Glutamatergic neuron (in vitro differentiated cells): ENCODE measurements at regions not wholly inside any gene's neighbourhood (a gene's known extent, or its start where the extent isn't known, plus 50 kb on each side); places are given as distances from the start of the nearest gene placed in this dataset.

Experiments used
- DNase-seq: peaks from one replicate; pipeline ENCODE4 v3.0.0; 2022
- H3K27ac Mint-ChIP-seq: one replicate; pipeline ENCODE4 v1.8.0; 2020; ENCODE audit warnings: mild to moderate bottlenecking, mixed read lengths, inconsistent platforms; ENCODE audit not compliant: unreplicated experiment
- H3K27me3 Mint-ChIP-seq: one replicate; pipeline ENCODE4 v1.8.0; 2020; ENCODE audit warnings: mild to moderate bottlenecking, moderate library complexity, mixed read lengths, inconsistent platforms; ENCODE audit not compliant: unreplicated experiment
- H3K36me3 Mint-ChIP-seq: one replicate; pipeline ENCODE4 v1.8.0; 2020; ENCODE audit warnings: mild to moderate bottlenecking, mixed read lengths, inconsistent platforms; ENCODE audit not compliant: unreplicated experiment
- H3K4me1 Mint-ChIP-seq: one replicate; pipeline ENCODE4 v1.8.0; 2020; ENCODE audit warnings: mild to moderate bottlenecking, low read depth, mixed read lengths, inconsistent platforms; ENCODE audit not compliant: unreplicated experiment
- H3K4me3 Mint-ChIP-seq: one replicate; pipeline ENCODE4 v1.8.0; 2020; ENCODE audit warnings: mild to moderate bottlenecking, mixed read lengths, inconsistent platforms; ENCODE audit not compliant: unreplicated experiment
- H3K9me3 Mint-ChIP-seq: one replicate; pipeline ENCODE4 v1.8.0; 2020; ENCODE audit warnings: mild to moderate bottlenecking, moderate library complexity, mixed read lengths, inconsistent platforms; ENCODE audit not compliant: unreplicated experiment
- TF ChIP-seq, protein P1 (sequence below): fragments of 200-600 bp; sonication (generic); IDR thresholded peaks from one replicate; pipeline ENCODE4 v1.5.0; 2021; ENCODE audit not compliant: partially characterized antibody, unreplicated experiment

DNA sequence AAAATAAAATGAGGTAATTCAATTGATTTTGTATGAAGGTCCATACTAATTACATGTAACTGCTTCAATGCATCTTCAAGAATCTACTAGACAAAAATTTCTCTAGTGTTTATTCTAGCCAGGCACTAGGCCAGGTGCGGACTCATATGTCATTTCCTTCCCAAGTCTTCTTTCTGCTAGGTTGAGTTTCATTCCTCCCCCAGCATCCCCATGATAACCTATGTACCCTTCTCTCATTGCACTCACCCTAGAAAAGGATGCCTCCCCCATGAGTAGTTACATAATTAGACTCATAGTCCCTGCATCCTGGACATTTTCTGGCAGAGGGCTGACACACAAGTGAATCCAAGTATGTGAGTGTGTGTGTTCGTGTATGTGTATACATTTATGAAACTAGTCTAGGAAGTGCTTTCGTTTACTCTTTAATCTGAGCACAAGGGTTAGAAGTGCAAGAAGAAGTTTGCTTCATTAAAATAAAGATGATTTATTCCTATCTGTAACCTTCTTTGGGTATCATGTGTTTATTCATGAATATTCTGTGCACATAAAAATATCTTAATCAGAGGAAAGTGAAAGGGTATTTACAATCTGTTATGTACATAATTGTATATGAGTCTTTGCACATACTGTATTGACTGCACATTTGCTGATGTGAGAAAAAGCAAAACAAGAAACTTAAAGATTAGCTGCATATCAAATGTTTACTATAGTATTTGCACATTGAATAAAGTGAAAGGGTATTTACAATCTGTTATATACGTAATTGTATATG is 585.6 kb upstream of the ZNF717 start:
- Mint-ChIP-seq H3K9me3 (no peaks in the 10 kb centered on the region), H3K4me1 (peaks cover 7% of the 10 kb centered on the region), H3K27ac (no peak overlapping the region), H3K36me3 (no peaks in the 10 kb centered on the region), H3K4me3 (no peak overlapping the region), H3K27me3 (no peaks in the 10 kb centered on the region)
- DNase-seq, result no peak
- TF ChIP-seq, protein P1, sequence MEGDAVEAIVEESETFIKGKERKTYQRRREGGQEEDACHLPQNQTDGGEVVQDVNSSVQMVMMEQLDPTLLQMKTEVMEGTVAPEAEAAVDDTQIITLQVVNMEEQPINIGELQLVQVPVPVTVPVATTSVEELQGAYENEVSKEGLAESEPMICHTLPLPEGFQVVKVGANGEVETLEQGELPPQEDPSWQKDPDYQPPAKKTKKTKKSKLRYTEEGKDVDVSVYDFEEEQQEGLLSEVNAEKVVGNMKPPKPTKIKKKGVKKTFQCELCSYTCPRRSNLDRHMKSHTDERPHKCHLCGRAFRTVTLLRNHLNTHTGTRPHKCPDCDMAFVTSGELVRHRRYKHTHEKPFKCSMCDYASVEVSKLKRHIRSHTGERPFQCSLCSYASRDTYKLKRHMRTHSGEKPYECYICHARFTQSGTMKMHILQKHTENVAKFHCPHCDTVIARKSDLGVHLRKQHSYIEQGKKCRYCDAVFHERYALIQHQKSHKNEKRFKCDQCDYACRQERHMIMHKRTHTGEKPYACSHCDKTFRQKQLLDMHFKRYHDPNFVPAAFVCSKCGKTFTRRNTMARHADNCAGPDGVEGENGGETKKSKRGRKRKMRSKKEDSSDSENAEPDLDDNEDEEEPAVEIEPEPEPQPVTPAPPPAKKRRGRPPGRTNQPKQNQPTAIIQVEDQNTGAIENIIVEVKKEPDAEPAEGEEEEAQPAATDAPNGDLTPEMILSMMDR, result no peak

GRCh38 chr3:76372497-76372896 is 587.1 kb upstream of the ZNF717 start:
- H3K9me3 Mint-ChIP-seq, result no peaks in the 10 kb centered on the region
- H3K4me3 Mint-ChIP-seq, result no peak overlapping the region
- no peak overlapping the region for H3K27ac Mint-ChIP-seq
- no peak for DNase-seq
- TF ChIP-seq, protein P1, result no peak
- peaks cover 7% of the 10 kb centered on the region for H3K4me1 Mint-ChIP-seq
- H3K27me3 Mint-ChIP-seq, result no peaks in the 10 kb centered on the region
- no peaks in the 10 kb centered on the region for H3K36me3 Mint-ChIP-seq

- no peak for DNase-seq
- Mint-ChIP-seq H3K27me3 (no peaks in the 10 kb centered on the region), H3K27ac (no peak overlapping the region), H3K4me3 (no peak overlapping the region), H3K36me3 (no peaks in the 10 kb centered on the region), H3K4me1 (no peaks in the 10 kb centered on the region), H3K9me3 (no peaks in the 10 kb centered on the region)
- TF ChIP-seq, protein P1, result no peak
These were observed 591.7 kb upstream of the ZNF717 start for GRCh38 chr3:76377074-76377473.

- H3K27ac Mint-ChIP-seq, result no peak overlapping the region
- TF ChIP-seq, protein P1, result no peak
- H3K27me3 Mint-ChIP-seq, result peaks cover 1% of the 10 kb centered on the region
- DNase-seq, result no peak
- no peaks in the 10 kb centered on the region for H3K9me3 Mint-ChIP-seq
- H3K36me3 Mint-ChIP-seq, result no peaks in the 10 kb centered on the region
- H3K4me1 Mint-ChIP-seq, result peaks cover 8% of the 10 kb centered on the region
- H3K4me3 Mint-ChIP-seq, result no peak overlapping the region
These were observed 593.4 kb upstream of the ZNF717 start for GRCh38 chr3:76378789-76379188.

DNA sequence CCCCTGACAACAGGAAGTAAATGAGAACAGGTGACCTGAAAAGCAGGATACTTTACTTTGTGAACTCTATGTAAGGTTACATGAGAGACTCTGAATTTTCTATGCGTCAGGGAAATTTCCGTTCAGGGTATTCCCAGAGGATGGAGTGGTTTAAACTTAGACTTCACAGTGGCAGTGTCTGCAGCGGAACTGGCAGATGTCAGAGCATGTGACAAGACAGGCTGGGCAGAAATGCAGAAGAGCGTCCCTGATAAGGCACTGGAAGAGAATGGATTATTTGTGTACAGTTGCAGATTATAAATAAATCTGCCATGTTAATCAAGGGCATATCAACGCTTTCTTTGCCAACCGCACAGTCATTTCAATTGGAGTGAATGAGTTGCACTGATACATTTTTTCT is 598.4 kb upstream of the ZNF717 start:
- Mint-ChIP-seq H3K4me1 (peaks cover 13% of the 10 kb centered on the region), H3K36me3 (no peaks in the 10 kb centered on the region), H3K9me3 (no peaks in the 10 kb centered on the region), H3K4me3 (peak overlapping the region; percentile 70), H3K27me3 (peaks cover 2% of the 10 kb centered on the region), H3K27ac (peak overlapping the region; percentile 76)
- TF ChIP-seq, protein P1, result no peak
- DNase-seq, result peak; percentile 41
